HG03378 (cell line): ENCODE measurements at regions not wholly inside any gene's neighbourhood (a gene's known extent, or its start where the extent isn't known, plus 50 kb on each side); places are given as distances from the start of the nearest gene placed in this dataset.

Source experiments
- ATAC-seq: cut with Tn5 transposase; IDR thresholded peaks from one replicate; pipeline ENCODE4 v1.9.1; 2021; ENCODE audit warnings: mild to moderate bottlenecking, moderate library complexity; ENCODE audit not compliant: unreplicated experiment

- no peak for ATAC-seq
Observed at GRCh38 chr22:48748113-48748859, 1079.4 kb downstream of the BRD1 start.

DNA sequence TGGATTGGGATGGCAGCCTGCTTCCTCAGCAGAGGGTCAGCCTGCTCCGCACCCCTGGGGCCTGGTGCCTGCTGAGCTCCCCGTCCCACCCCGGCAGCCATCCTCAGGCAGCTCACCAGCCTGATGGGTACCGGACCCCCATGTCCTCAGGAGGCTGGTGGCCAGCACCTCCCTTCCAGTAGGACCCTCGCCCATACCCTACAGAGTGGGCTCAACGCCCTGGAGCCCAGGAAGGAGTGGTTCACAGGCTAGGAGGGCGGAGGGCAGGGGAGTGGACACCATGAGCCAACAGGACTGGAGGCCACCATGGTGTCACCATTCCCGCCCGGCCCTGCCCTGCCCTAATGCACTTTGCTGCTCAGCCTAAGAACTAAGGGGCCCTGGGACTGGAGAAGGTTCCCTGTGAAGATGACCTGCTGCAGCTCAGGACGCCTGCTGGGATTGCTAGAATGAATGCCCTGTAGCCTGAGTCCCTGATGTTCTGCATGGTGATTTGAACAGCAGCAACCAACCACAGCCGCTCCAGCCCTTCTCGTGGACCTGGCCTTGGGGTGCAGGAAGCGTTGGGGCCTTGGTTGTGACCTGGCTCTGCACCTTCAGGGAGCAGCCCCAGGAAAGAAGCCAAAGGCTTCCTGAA is 1080.8 kb downstream of the BRD1 start:
- ATAC-seq: no peak

DNA sequence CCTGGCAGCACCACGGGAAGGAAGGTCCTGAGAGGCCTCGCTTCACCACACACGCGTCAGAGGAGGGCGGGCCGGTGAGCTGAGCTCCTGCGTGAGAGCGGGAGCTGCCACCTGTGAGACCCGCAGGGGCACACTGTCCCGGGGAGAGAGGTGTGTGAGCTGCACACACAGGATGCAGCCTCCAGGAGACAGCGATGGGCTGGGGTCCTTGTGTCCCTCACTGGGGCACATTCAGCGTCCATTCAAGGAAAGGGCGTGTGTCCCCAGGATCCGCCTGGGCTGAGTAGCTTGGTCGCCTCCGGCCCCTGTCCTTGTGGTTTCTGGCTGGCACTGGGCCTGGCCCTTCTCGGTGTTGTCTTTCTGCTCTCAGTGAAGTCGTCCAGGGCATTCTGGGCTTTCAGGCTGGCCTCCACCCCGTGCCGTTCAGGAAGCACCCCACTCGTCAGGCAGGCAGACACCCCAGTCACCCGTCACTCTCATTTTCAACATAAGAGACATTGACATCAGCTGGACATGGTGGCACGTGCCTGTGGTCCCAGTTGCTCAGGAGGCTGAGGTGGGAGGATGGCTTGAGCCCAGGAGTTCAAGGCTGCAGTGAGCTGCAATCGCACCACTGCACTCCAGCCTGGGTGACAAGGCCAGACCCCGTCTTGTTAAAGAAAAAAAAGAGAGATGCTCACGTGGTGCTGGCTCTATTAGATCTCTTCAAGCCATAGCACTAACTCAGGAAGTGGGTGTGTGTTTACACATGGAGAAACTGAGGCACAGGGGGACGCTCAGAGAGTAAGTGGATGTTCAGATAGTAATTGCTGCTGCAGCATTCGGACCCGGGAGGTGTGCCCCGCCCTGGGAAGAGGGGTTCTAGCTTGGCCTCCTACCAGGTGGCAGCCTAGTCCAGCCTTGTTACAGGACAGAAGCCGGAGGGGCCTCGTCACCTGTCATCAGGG is 1081.6 kb downstream of the BRD1 start:
- no peak for ATAC-seq

GRCh38 chr22:48744967-48745841 is 1082.5 kb downstream of the BRD1 start:
- ATAC-seq: no peak

DNA sequence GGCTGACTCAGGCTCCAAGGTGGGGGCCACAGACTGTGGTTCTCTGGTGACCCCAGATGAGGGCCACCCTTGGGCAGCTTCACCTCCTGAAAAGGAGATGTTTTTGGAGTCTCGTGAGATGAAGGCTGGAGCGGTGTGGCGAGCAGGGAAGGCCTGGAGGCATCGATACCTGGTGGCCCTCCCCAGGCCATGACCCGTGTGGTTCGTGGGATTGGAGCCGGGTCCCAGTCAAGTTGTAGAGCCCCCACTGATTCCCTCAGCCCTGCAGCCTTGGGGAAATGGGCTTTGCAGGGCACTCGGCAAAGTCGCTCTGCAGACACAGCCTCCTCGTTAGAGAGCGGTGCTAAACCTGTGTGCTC is 1083.4 kb downstream of the BRD1 start:
- ATAC-seq: no peak

- no peak for ATAC-seq
Observed at GRCh38 chr22:48743601-48744282, 1083.9 kb downstream of the BRD1 start.

DNA sequence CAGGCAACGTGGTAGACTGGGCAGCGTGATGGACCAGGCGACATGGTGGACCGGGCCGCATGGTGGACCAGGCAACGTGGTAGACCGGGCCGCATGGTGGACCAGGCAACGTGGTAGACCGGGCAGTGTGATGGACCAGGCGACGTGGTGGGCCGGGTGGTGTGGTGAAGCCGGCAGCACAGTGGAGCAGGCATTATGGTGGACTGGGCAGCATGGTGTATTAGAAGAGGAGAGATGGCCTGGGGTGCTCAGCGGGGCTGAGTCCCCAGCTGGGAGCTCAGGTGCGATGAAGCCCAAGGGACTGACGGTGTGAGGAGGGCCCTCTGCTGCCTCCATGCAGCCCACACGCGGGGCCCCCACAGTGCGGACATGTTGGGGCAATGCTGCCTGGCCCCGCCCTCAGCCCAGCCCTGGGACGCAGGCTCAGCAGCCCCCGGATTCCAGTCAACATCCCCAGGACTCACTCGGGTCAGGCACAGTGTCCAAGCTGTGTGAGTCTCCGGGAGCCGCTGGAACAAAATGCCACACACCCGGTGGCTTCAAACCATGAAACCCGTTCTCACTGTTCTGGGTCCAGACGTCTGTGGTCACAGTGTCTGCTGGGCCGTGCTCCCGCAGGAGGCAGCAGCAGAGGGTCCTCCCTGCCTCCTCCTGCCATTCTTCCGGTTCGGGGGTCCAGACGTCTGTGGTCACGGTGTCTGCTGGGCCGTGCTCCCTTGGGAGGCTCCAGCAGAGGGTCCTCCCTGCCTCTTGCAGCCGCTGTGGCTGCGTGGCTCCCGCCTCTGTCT is 1084.9 kb downstream of the BRD1 start:
- ATAC-seq: no peak

DNA sequence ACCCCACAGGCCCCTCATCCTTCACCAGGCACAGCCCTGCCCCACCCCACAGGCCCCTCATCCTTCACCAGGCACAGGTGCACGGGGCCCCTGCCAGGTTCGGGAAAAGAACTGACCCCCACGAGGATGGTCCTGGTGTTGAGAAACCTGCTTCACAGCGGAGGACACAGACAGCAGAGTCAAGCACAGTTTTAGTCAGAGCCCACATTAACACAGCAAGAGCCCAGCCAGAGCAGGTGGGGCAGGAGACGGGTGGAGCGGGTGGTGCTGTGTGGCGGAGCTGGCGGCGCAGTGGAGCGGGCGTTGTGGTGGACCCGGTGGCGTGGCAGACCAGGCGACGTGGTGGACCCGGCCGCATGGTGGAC is 1085.5 kb downstream of the BRD1 start:
- no peak for ATAC-seq

DNA sequence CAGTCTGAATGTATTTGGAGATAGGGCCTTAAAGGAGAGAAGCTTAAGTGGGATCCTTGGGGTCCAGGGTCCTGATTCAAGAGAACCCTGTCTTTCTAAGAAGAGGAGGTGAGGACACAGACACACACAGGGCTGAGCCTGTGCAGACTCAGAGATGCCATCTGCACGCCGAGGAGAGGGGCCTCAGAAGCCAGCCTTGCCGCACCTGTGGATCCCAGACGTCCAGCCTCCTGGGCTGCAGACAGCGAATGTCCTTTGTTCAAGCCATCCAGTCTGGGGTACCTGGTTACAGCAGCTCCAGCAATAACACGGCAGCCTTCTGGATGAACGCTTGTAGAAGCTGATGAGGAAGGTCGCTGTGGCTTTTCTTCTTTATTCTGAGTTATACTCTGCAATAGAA is 1086.1 kb downstream of the BRD1 start:
- no peak for ATAC-seq

- ATAC-seq: no peak
Observed at GRCh38 chr22:48740731-48741405, 1086.8 kb downstream of the BRD1 start.

GRCh38 chr22:48740086-48740730 is 1087.5 kb downstream of the BRD1 start:
- no peak for ATAC-seq

DNA sequence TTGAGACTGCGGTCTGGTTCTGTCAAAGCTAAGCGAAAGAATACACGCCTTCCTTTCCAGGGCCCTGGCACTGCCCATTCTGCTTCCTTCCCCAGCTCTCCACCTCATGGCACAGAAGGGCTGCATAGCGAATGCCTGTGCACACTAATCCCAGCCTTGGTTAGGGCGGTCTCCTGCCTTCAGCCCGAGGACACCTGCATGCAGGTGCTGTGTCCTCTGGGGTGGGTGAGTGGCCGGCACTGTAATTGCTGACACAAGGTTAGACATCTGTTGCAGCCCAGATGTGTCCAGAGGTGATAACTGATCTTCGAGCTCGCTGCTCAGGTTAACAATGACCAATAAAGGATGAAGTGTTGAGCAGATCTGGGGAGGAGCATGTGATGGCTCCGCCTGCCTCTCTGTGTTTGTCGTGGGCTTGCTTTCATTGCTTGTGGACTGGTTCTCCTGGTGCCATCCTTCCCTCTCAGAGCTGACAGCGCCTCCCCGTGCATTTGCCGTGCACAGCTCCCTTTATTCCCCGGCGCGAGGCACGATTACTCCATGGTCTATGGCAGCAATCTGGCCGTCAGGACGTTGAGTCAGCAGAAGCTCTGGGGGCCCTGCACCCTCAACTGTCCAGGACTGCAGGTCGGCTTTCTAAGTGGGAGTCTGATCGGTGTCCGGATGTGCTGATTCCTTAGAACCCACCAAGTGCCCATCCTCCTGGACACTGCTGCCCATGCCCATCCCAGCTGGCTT is 1088.2 kb downstream of the BRD1 start:
- no peak for ATAC-seq

DNA sequence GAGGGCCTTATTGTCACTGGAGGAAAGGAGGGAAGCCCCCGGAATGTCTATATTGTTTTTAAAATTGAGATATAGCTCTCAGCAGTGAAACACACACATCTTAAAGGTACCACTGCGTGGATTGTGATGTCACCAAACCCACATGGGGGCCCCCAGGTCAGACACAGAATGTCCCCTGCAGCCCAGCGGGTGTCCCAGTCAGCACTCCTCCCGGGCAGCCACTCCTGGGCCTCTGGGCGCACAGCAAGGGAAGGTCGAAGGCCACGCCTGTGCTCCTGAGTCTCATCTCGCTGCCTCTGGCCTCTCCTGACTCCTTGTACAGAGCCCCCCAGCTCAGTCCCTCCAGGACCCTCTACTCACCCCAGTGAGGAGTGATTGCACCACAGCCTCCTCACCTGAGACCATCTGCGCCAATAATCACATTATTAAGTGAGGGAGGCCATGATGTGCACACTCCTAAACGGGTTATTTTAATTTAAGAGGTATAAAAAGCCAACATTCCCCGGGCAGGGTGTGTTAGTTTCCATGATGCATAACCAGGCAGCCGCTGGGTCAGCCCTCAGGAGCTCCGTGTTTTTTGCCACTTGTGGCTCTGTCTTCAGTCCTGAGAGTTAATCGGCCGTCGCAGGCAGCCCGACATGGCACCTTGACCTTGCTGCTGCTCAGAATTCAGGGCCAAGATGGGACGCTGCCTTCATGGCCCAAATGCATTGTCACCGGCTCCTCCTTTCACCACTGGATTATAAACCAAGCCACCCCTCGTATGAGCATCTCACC is 1089.3 kb downstream of the BRD1 start:
- no peak for ATAC-seq

DNA sequence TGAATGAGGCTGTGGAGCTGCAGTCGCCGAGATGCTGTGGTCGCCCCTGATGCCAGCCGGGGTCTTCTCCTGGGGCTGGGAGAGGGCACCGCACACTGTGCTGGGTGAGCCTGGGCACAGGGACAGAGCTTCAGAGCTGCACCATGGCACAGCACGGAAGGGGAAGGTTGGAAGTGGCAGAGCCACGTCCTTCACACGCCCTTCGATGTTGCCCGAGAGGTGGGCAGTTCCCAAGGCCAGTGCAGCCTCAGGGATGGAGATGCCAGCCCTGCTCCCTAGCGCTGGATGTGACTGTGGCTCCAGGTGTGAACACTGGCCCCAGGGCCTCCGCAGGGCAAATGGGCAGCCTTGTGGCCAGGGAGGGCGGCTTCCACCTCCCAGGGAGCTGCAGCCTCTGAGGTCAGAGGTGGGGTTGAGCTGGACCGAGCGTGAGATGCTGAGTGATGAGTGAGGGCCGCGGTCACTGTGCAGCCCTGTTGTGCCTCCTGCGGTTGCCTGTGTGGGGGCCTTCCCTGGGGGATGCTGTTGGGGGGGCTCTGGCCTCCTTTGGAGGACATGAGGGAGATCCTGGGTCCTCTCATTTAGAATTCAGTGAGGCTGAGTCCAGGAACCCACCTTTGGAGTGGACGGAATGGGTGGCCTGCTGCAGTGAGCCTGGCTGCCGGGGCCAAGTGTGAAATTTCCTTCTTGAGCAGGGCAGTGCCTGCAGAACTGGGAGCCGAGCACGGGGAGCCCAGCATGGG is 1090.0 kb downstream of the BRD1 start:
- ATAC-seq: no peak

GRCh38 chr22:48736593-48737460 is 1090.8 kb downstream of the BRD1 start:
- no peak for ATAC-seq
